ENCODE measurements at regions not wholly inside any gene's neighbourhood (a gene's known extent, or its start where the extent isn't known, plus 50 kb on each side); places are given as distances from the start of the nearest gene placed in this dataset.
"Not testable (repeated sequence)": the region's sequence is repeated elsewhere in the genome, so short reads cannot be mapped to it uniquely, and the experiment has no call there.

- in situ Hi-C loops (cut with HindIII; ENCODE audit: low sequenced_read_pairs); H3K4me3 ChIP-seq (ENCODE audit: low read depth, low read length); DNase-seq (ENCODE audit: low read depth, low spot score): not testable (repeated sequence)
These were observed 235.5 kb downstream of the NPIPA8 start for GRCh38 chr16:18101077-18101476.

DNA sequence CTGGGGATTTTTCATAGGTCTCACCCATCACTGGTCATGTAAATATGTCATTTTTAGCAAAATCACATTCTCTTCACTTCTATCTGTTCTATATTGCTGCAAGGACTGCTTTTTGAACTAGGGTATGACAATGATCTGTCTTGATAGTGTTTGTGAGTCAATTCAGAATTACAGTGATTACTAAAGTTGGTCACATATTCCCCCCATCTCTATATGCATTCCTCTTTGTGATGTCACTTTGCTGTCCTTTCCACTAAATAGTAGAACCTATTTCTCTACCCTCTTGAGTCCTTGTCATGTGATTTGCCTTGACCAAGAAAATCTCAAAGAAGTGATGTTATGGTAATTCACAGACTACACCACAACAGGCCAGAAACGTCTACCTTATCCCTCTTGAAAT is 243.9 kb downstream of the NPIPA8 start:
- DNase-seq (ENCODE audit: low read depth, low spot score); H3K4me3 ChIP-seq (ENCODE audit: low read depth, low read length); in situ Hi-C loops (cut with HindIII; ENCODE audit: low sequenced_read_pairs): not testable (repeated sequence)

GRCh38 chr16:18080658-18081363 is 255.7 kb downstream of the NPIPA8 start:
- H3K4me3 ChIP-seq (ENCODE audit: low read depth, low read length); in situ Hi-C loops (cut with HindIII; ENCODE audit: low sequenced_read_pairs); DNase-seq (ENCODE audit: low read depth, low spot score): not testable (repeated sequence)

- in situ Hi-C loops (cut with HindIII; ENCODE audit: low sequenced_read_pairs); H3K4me3 ChIP-seq (ENCODE audit: low read depth, low read length); DNase-seq (ENCODE audit: low read depth, low spot score): not testable (repeated sequence)
These were observed 258.6 kb downstream of the NPIPA8 start for GRCh38 chr16:18077910-18078309.

- in situ Hi-C loops (cut with HindIII; ENCODE audit: low sequenced_read_pairs) = no loop called here
- TF ChIP-seq, protein P1, sequence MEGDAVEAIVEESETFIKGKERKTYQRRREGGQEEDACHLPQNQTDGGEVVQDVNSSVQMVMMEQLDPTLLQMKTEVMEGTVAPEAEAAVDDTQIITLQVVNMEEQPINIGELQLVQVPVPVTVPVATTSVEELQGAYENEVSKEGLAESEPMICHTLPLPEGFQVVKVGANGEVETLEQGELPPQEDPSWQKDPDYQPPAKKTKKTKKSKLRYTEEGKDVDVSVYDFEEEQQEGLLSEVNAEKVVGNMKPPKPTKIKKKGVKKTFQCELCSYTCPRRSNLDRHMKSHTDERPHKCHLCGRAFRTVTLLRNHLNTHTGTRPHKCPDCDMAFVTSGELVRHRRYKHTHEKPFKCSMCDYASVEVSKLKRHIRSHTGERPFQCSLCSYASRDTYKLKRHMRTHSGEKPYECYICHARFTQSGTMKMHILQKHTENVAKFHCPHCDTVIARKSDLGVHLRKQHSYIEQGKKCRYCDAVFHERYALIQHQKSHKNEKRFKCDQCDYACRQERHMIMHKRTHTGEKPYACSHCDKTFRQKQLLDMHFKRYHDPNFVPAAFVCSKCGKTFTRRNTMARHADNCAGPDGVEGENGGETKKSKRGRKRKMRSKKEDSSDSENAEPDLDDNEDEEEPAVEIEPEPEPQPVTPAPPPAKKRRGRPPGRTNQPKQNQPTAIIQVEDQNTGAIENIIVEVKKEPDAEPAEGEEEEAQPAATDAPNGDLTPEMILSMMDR (IDR thresholded peaks at IDR 0.05; ENCODE audit: low read depth, low read length) = no peak
- H3K4me3 ChIP-seq (ENCODE audit: low read depth, low read length) = no peak overlapping the region
- no peak for DNase-seq (ENCODE audit: low read depth, low spot score)
These were observed 264.4 kb downstream of the NPIPA8 start for GRCh38 chr16:18072161-18072560.

DNA sequence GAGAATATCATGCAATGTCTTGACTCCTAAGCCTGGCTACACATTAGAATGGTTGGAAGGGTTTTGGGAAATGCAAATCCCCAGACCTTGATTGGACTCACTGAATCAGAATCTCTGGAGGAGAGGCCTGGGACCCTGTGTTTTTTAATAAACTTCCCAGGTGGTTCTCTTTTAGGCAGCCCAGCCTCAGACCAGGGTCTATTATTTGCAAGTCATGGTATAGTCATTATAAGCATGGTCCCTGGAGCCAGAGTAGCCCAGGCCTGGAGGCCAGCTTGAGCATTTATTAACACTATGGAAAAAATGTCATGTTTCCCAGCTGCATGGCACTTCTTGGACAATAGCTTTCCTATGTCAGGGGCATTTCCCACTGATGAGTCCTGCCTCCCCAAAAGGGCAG is 266.9 kb downstream of the NPIPA8 start:
- no peak overlapping the region for H3K4me3 ChIP-seq (ENCODE audit: low read depth, low read length)
- TF ChIP-seq, protein P1 (IDR thresholded peaks at IDR 0.05; ENCODE audit: low read depth, low read length) = no peak
- in situ Hi-C loops (cut with HindIII; ENCODE audit: low sequenced_read_pairs) = no loop called here
- no peak for DNase-seq (ENCODE audit: low read depth, low spot score)

- in situ Hi-C loops (cut with HindIII; ENCODE audit: low sequenced_read_pairs) = no loop called here
- DNase-seq (ENCODE audit: low read depth, low spot score) = no peak
- H3K4me3 ChIP-seq (ENCODE audit: low read depth, low read length) = no peak overlapping the region
- TF ChIP-seq, protein P1 (IDR thresholded peaks at IDR 0.05; ENCODE audit: low read depth, low read length) = no peak
These were observed 268.1 kb downstream of the NPIPA8 start for GRCh38 chr16:18068477-18068876.

- TF ChIP-seq, protein P1 (IDR thresholded peaks at IDR 0.05; ENCODE audit: low read depth, low read length) = no peak
- in situ Hi-C loops (cut with HindIII; ENCODE audit: low sequenced_read_pairs) = no loop called here
- no peak for DNase-seq (ENCODE audit: low read depth, low spot score)
- no peak overlapping the region for H3K4me3 ChIP-seq (ENCODE audit: low read depth, low read length)
These were observed 273.8 kb downstream of the NPIPA8 start for GRCh38 chr16:18062713-18063112.

DNA sequence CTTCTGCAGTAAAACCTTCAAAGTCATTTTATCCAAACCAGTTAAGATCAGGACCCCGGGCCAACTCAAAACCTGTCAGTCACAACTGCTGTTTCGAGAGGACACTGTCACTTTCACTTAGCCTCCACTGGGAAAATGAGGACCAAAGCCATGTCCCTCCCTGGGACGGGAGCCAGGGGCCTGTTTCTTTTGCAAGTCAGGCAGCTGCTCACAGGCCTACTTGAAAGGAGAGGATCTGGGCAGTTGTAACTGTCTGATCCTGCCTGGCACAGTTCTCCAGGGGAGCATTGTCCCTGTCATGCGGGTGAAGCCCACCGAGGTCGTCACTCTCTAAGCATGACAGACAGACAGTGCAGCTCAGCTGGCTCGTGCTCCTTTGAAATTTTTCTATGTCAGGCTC is 276.2 kb downstream of the NPIPA8 start:
- DNase-seq (ENCODE audit: low read depth, low spot score) = no peak
- in situ Hi-C loops (cut with HindIII; ENCODE audit: low sequenced_read_pairs) = no loop called here
- TF ChIP-seq, protein P1 (IDR thresholded peaks at IDR 0.05; ENCODE audit: low read depth, low read length) = no peak
- no peak overlapping the region for H3K4me3 ChIP-seq (ENCODE audit: low read depth, low read length)

Data from astrocyte of the spinal cord (primary cell).